KG1 (cell line): ENCODE measurements at regions not wholly inside any gene's neighbourhood (a gene's known extent, or its start where the extent isn't known, plus 50 kb on each side); places are given as distances from the start of the nearest gene placed in this dataset.

Experiments
- DNase-seq: peaks from one replicate; lab custom pipeline; 2025; lab: John Stamatoyannopoulos, UW

- no peak for DNase-seq
These were observed 274.0 kb upstream of the CDH9 start for GRCh38 chr5:27312291-27312893.

GRCh38 chr5:27311544-27311943 is 273.2 kb upstream of the CDH9 start:
- no peak for DNase-seq

GRCh38 chr5:27308153-27308552 is 269.8 kb upstream of the CDH9 start:
- DNase-seq: no peak

GRCh38 chr5:27290172-27290571 is 251.8 kb upstream of the CDH9 start:
- no peak for DNase-seq

GRCh38 chr5:27276119-27276518 is 237.7 kb upstream of the CDH9 start:
- DNase-seq: no peak

- DNase-seq: no peak
These were observed 237.0 kb upstream of the CDH9 start for GRCh38 chr5:27275345-27275744.

GRCh38 chr5:27269766-27270165 is 231.4 kb upstream of the CDH9 start:
- DNase-seq: no peak

- DNase-seq: no peak
These were observed 228.9 kb upstream of the CDH9 start for GRCh38 chr5:27267209-27267824.

- no peak for DNase-seq
These were observed 227.8 kb upstream of the CDH9 start for GRCh38 chr5:27266184-27266583.

GRCh38 chr5:27257696-27258095 is 219.3 kb upstream of the CDH9 start:
- DNase-seq: no peak

GRCh38 chr5:27252911-27253310 is 214.5 kb upstream of the CDH9 start:
- no peak for DNase-seq

- DNase-seq: no peak
These were observed 203.9 kb upstream of the CDH9 start for GRCh38 chr5:27242258-27242626.

GRCh38 chr5:27241564-27242257 is 203.3 kb upstream of the CDH9 start:
- no peak for DNase-seq

- no peak for DNase-seq
These were observed 202.4 kb upstream of the CDH9 start for GRCh38 chr5:27240791-27241190.

- no peak for DNase-seq
These were observed 196.5 kb upstream of the CDH9 start for GRCh38 chr5:27234916-27235315.

GRCh38 chr5:27221410-27221809 is 183.0 kb upstream of the CDH9 start:
- no peak for DNase-seq

GRCh38 chr5:27220752-27221151 is 182.4 kb upstream of the CDH9 start:
- no peak for DNase-seq

- DNase-seq: no peak
These were observed 179.6 kb upstream of the CDH9 start for GRCh38 chr5:27217977-27218376.

- no peak for DNase-seq
These were observed 179.0 kb upstream of the CDH9 start for GRCh38 chr5:27217155-27217956.

GRCh38 chr5:27216367-27216950 is 178.1 kb upstream of the CDH9 start:
- no peak for DNase-seq

- DNase-seq: no peak
These were observed 169.7 kb upstream of the CDH9 start for GRCh38 chr5:27208051-27208450.

- no peak for DNase-seq
These were observed 153.6 kb upstream of the CDH9 start for GRCh38 chr5:27191786-27192510.
